GM21825 (cell line): ENCODE measurements at regions not wholly inside any gene's neighbourhood (a gene's known extent, or its start where the extent isn't known, plus 50 kb on each side); places are given as distances from the start of the nearest gene placed in this dataset.
"Not testable (repeated sequence)": the region's sequence is repeated elsewhere in the genome, so short reads cannot be mapped to it uniquely, and the experiment has no call there.

Source experiments
- ATAC-seq: cut with Tn5 transposase; IDR thresholded peaks from one replicate; pipeline ENCODE4 v1.9.1; 2021; ENCODE audit warnings: mild to moderate bottlenecking, moderate library complexity; ENCODE audit not compliant: unreplicated experiment

- no peak for ATAC-seq
Observed at GRCh38 chr14:52124791-52125684, 56.2 kb upstream of the NID2 start.

GRCh38 chr14:52122163-52122562, 53.3 kb upstream of the NID2 start:
- not testable (repeated sequence) for ATAC-seq

- no peak for ATAC-seq
Observed at GRCh38 chr14:52121441-52121840, 52.6 kb upstream of the NID2 start.

GRCh38 chr14:52119030-52119429, 50.2 kb upstream of the NID2 start:
- no peak for ATAC-seq
